ENCODE measurements at regions not wholly inside any gene's neighbourhood (a gene's known extent, or its start where the extent isn't known, plus 50 kb on each side); places are given as distances from the start of the nearest gene placed in this dataset.
A peak's percentile ranks its signal among the peaks of the same experiment; 100 is the strongest.

DNA sequence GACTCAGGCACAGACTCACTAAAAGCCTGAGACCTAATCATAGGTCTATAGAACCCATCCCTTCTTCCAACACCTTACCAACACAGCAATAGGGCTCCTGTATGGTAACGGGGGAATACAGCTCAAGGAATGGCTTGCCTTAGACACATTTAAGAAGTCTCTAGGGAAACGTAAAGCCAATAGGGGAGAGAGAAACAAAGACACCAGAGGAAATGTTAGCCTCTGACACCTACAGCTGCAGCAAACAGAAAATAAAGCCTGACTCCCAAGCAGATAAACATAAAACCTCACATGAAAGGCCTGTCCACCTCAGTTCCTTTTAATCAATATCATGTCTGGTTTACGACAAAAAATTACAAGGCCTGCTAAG, 51.1 kb upstream of the NCOA1 start:
- DNase-seq (ENCODE audit: low spot score) = no peak

DNA sequence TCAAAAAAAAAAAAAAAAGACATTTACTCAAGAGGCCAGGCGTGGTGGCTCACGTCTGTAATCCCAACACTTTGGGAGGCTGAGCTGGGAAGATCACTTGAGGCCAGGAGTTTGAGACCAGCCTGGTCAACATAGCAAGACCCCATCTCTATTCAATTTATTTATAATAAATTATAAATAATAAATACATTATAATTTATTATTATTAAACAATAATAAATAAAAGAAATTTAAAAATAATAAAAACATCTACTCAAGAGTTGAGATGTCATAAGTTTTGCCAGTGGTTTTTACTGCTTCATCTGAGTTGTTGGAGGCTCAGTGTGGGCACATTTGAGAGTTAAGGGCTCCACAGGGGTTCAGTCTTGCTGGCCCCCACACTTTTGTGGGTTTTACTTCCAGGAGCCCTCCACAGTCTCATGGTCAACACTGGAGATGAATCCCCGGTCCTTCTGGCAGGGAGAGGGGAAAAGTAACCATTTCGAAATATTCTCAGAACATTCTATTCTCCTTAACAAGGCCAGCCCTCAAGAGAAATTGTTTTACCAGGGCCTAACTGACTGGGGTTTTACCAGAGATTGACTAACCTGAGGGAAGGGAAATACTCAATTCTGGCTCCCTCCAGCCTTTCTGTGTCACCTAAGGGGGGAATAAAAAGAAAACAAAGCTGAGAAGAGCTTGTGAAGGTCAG, 51.6 kb upstream of the NCOA1 start:
- DNase-seq (ENCODE audit: low spot score) = no peak

DNA sequence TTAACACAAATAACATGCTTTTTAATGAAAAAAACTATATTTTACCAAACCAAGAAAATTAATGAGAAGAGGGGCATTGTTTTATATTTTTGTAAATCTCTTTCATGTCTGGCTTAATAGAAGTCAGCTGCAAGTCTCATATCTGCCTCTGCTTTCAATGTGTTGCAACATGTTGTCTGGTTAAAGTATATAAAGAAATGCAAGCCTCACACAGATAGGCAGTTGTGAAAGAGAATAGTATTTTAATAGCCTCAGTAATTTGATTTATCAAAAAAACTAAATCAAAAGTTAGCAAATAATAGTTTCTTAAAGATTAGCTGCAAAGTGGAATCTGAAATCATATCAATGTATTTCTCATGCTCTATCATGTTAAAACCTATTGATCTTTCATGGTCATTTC, 52.9 kb upstream of the NCOA1 start:
- no peak for DNase-seq (ENCODE audit: low spot score)

DNA sequence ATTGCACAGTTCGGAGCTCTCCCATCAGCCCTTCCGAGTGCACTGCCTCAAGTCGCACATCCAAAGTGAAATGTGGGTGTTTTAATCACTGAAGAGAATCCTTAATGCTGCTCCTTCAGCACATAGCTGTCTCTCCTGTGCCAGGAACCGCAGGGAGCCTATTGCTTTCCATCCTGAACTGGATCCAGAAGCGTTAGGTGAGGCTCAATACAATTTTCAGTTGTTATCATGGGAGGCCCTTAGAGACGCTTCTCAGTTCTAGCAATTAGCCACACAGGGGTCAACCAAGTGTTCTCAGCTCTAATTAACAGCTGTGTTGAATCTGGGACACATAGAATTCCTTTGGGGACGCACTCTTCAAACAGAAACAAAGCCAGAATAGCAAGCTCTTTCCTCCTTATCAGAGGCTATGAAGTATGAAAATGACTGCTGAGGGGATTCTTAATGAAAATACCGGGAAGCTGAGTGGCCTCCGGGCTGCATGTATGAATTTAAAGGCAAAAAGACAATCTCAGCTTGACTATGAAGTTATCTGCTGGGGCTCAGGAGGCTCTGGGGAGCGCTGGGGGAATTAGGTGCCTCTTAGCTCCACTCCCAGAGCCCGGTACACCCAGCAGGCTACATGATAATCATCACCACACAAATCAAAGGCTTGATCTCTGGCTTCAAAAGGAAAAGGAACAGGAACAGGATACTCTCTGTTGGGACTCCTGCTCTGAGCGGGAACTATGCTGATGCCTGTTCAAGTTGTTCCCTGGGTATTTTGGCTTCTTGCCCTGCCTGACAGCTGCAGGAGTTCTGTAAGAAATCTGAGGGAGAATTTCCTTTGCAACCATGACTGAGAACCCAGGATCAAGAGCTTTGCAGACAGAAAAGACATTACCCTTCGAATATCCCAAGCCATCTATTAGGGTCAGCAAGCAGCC, 55.4 kb upstream of the NCOA1 start:
- DNase-seq (ENCODE audit: low spot score) = no peak

DNA sequence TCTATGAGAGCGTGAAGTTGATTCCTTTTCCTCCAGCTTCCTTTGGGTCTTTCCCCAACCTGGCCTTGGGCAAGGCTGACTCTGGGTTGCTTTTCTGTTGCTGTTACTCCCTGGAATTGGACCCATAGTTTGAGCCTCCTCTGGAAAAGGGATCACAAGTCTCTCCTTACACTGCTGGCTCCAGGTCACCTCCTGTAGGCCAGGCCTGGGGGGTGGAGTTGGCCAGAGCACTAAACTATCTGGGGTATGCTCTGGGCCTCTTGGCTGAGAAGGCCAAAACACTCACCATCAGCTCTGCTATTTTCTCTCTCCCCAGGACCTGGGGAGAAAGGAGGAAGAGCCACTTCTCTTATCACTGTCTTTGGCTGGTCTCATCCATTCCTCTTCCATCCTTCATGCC, 56.5 kb upstream of the NCOA1 start:
- no peak for DNase-seq (ENCODE audit: low spot score)

DNA sequence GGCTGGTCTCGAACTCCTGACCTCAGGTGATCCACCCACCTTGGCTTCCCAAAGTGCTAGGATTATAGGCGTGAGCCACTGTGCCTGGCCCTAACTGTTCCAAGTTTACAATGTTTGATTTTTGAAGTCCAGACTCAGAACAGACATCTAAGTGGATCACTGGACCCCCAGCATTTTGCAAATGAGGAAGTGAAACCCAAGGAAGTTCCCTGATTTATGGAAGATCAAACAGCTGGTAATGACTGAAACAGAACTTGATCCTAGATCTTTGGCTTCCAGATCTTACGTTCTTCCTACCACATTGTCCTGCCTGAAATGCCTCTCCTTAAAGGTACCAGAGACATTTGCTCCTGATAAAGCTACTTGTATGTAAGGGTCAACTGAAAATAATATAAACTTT, 58.3 kb upstream of the NCOA1 start:
- no peak for DNase-seq (ENCODE audit: low spot score)

DNA sequence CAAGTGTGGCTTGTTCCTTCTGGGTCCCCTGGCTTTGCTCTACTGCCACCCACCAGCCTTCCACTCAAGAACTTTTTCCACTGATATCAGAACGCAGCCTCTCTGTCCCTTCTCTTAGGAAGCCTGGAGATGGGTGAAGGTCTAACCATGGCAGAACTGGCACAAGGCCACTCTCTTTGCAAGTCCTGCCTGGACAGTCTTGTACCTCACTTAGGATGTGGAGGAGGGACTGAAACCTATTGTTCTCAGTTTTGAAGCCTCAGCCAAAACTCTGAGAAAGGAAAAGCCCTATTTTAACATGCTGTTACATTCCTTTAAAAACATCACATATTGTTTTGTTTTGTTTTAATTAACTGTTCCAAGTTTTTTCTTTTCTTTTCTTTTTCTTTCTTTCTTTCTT, 58.9 kb upstream of the NCOA1 start:
- no peak for DNase-seq (ENCODE audit: low spot score)

DNA sequence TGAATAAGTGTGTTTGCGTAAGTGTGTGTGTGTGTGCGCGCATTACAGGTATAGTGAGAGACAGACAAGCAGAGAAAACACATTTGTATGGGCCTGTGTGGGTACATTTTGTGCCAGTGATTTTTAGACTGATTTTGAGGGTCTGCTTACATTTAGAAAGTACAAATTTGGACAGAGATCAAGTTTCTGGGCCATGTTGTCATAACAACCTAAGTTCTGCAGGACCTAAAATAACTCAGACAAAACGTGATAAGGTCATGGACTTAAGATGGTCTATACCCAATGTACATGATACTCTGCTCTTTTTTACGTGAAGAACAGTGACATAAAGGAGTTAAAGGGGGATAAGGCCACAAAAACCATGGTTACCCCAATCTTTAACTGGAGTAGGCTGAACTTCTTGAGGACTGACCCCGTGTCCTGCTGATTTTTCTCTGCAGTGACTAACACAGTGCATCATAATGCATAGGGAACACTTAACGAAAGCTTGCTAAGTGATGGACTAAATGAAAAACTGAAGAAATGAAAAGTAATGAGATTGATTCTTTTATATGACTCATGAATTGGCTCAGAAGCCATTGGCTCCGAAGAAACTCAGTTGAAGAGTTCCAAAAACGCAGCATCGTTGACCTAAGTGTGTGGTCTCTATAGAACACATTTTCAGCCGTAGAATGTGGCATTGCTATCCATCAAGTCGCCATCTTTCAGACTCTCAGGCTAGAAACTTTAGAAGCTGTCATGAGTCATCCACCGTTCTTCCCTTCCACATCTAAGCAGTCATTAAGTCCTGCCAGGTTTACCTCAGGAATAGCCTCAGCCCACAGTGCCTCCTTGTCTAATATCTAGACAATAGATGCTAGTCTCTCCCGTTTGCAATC, 61.6 kb upstream of the NCOA1 start:
- DNase-seq (ENCODE audit: low spot score) = no peak

DNA sequence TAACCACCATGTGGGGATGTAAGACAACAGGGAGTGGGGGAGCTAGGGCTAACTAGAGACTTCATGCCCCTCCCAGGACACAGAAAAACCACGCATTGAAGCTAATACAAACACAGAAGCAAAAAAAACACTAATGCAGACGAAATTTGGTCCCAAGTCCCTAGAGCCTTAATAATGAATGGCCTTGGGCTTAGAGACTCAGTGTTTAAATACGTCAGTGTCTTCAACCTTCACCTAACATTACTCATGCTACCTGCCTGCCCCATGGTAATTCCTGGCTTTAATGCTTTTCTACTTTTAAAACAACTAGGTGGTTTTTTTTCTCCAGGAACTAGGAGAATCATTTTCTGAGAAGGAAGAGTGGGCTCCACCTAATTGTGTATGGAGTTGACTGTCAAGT, 64.1 kb upstream of the ITSN2 start:
- DNase-seq (ENCODE audit: low spot score) = no peak

DNA sequence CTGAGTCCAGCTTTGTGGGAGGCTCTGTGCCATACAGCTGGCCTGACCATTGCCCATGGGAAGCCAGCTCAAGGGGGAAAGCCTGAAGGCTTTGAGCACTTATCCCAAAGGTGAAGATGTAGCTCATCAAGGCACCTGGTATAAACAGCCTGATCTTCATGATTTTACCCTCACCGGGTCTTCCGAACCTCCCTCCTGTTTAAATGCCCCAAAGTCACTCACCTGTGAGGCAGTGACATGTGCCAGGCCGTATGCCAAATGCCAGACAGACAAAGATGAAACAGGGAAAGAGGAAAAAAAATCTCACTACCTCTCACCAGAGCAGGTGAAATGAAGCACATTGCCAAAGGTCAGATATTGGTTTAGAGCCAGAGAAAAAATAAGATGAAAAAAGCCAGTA, 62.8 kb upstream of the ITSN2 start:
- DNase-seq (ENCODE audit: low spot score) = no peak

DNA sequence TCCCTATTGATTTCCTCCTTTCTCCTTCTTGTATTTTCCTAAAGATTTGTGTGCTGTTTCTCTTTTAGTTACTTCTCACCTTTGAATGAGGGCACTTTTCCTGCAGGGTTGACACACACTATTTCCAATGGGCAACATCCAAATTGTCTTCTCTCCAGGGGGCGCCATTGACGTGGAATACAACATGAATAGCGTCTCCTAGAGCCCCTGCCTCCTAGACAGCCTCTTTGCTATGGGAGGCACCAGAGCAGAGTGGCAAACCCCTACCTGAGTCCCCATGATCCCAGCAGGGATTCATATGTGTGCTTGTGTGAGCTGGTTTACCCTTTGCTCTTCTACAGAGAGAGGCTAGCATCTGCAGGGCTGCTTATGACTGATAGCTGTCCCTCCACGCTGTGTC, 61.3 kb upstream of the ITSN2 start:
- DNase-seq (ENCODE audit: low spot score) = peak; percentile 48

DNA sequence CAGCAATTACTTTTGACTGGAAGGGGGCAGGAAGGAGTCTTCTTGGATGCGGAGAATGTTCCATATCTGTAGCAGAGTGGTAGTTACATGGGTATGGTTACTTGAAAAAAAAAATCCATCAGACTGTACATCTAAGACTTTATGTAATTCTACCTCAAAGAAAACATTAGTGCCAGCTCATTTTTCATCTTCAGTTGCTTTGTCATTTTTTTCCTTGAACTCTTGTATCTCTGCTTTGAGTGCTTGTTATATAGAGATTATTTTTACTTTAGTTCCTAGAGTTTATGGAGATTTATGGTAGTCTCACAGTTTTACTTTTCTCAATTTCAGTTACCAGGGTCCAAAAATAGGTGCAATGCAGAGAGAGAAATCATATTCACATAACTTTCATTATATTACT, 60.0 kb upstream of the ITSN2 start:
- no peak for DNase-seq (ENCODE audit: low spot score)

DNA sequence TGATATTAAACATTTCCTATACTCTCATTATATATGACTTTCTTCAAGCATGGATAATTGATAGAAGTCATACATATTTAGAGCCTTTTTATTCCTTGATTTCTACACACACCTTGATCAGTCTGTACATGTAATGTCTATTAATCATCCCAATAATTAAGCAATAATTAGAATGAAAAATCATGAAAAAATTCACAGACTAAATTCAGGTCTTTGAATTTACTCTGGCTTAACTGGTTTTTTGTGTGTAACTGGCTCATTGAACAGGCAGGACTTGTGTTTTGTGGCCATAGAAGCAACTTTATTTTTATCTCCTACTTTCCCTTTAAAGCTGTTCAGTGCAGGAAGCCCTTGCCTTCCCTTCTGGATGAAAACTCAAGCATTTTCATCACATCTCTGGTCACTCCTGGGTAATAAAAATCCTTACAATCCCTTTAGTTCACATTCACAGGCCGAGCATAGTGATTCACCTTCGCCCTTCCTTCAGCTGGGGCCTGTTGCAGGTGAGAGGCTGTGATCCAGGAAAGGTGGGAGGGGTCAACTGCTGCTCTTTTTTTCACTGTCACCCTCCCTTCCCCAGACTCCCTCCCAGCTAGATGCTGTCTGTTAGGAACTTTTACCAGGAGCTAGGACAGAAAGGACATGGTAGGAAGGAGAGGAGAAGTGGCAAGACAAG, 58.0 kb upstream of the ITSN2 start:
- DNase-seq (ENCODE audit: low spot score) = no peak

DNA sequence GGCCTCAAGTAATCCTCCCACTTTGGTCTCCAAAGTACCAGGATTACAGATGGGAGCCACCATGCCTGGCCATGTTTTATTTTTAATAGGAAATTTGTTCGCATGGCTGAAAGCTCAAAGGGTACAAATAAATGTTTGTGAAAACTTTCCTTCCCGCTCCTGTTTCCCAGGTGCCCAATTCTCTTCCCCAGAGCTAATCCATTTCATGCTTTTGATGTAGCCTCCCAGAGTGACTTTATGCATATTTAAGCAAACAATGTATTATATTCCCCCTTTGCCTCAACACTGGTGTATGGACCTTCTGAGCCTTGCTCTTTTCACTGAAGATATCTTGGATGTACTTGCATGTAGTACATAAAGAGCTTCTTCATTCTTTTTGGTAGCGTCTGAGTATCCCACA, 52.5 kb upstream of the ITSN2 start:
- no peak for DNase-seq (ENCODE audit: low spot score)

DNA sequence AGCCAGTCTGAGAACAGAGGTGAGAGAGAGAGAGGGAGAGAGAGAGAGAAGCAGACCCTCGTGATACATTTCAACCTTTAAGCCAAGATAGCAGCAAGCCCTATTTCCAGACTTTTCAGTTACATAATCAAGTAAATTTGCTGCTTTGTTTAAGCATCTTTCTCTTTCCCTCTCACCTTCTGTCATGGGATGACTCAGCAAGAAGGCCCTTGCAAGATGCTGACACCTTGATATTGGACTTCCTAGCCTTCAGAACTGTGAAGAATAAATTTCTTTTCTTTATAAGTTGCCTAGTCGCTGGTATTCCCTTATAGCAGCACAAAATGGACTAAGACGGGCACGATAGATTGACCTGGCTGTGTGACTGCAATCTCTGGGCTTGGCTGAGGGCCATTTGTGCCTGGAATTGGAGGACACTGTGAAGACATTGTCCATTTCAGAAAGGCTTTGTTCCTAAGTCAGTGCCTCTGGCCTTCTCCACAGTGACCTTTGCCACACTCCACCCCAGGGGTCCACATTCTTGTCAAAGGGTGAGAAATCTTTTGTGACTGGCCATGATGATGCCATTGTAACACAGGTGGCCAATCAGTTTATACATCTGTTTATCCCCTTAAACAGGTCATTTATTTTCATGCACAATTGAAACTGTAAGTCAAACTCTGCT, 51.3 kb upstream of the ITSN2 start:
- DNase-seq (ENCODE audit: low spot score) = no peak

DNA sequence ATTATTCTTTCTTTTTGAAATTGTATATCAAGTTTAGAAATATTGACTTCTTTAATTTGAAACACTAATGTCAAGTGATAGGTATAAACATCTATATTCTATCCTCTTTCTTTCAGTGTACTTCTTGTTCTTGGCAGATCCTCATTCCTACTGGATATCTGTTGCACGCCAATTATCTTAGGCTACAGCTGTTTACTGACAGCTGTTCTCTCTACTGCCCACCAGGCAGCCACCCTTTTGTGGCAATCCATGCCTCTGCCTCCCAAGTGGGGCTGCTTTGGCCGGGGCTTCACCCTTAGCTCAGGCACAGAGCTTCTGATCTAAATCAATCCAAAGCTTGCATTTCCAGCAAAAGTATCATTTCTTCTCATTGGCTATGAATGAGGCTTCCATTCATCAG, 50.6 kb upstream of the ITSN2 start:
- no peak for DNase-seq (ENCODE audit: low spot score)

DNA sequence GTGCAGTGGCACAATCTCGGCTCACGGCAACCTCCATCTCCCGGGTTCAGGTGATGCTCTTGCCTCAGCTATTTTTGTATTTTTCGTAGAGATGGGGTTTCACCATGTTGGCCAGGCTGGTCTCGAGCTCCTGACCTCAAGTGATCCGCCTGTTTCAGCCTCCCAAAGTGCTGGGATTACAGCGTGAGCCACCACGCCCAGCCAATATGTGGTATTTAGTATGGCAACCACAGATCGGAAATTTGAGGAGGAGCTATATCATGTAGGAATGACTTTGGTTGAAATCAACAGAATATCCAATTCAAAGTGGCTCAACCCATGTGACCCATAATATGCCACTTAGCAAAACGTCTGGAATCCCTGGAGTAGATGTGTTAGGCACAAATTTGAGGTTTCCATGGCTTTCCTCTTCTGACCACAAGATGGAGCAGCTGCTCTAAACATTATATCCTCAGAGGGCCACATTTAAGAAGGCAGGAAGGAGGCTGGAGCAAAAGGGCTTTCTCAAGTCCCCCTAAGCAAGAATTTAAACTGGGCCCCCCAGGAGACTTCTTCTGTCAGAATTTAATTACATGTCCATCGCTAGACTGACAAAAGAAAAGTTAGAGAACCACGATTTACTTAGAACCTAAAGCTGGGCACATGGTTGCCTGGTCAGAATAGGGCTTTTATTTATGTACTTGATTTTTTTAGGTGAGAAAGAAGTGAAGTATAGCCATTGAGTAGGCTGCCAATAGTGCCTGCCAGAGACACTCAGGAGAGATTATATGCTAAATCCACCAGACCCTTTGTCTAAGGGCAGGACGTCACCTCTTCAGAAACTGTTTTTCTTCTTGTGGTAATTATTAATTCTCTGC, 49.6 kb upstream of the ITSN2 start:
- peak; percentile 68 for DNase-seq (ENCODE audit: low spot score)
